Activated naive CD8-positive, alpha-beta T cell treated with anti-CD3 and anti-CD28 coated beads for 36 hours (primary cell): ENCODE measurements at regions not wholly inside any gene's neighbourhood (a gene's known extent, or its start where the extent isn't known, plus 50 kb on each side); places are given as distances from the start of the nearest gene placed in this dataset.

Experiments used
- DNase-seq: peaks from one replicate; pipeline ENCODE4 v3.0.0; 2021
- H3K27ac Mint-ChIP-seq: one replicate; pipeline ENCODE4 v1.8.0; 2022; ENCODE audit warnings: mild to moderate bottlenecking, moderate library complexity, mixed read lengths
- H3K27me3 Mint-ChIP-seq: one replicate; pipeline ENCODE4 v1.8.0; 2022; ENCODE audit warnings: mild to moderate bottlenecking, mixed read lengths
- H3K36me3 Mint-ChIP-seq: one replicate; pipeline ENCODE4 v1.8.0; 2021; ENCODE audit warnings: mild to moderate bottlenecking, mixed read lengths
- H3K4me1 Mint-ChIP-seq: one replicate; pipeline ENCODE4 v1.8.0; 2021; ENCODE audit warnings: mixed read lengths
- H3K4me3 Mint-ChIP-seq: one replicate; pipeline ENCODE4 v1.8.0; 2022; ENCODE audit warnings: mild to moderate bottlenecking, moderate library complexity, mixed read lengths
- H3K9me3 Mint-ChIP-seq: one replicate; pipeline ENCODE4 v1.8.0; 2022; ENCODE audit warnings: mixed read lengths

DNA sequence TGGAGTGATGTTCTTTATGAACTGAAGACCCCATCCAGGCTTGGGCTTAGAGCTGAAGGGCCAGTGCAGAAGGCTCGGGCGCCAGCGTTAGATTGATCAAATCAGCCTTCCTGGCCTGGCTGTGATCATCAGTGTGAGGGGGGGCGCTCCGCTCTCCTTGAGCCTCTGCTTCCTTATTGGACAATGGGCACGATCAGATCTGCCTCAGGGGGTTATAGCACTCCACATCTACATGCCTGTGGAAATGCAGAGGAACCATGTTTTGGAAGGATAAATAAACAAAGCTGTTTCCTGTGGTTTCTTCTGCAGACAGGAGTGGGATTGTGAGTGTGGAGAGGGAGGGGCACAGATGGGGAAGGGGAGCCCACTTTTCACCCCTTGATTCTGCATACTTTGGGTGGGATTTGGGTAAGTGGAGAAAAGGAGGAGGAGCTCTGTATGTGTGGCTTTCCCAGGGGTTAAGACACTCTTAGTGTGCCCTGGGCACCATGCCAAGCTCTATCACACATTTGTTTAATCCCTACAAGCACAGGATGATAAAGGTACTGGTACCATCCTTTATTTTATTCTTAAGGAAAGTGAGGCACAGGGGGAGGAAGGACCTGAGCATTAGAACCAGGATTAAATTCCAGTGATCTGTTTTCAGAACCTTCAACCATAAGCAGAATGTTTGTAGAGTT lies 150.5 kb downstream of the EN1 start:
- Mint-ChIP-seq H3K36me3 (no peaks in the 10 kb centered on the region), H3K4me3 (no peak overlapping the region), H3K4me1 (no peaks in the 10 kb centered on the region), H3K27ac (no peak overlapping the region), H3K27me3 (peaks cover 18% of the 10 kb centered on the region), H3K9me3 (peaks cover 4% of the 10 kb centered on the region)
- DNase-seq: no peak

DNA sequence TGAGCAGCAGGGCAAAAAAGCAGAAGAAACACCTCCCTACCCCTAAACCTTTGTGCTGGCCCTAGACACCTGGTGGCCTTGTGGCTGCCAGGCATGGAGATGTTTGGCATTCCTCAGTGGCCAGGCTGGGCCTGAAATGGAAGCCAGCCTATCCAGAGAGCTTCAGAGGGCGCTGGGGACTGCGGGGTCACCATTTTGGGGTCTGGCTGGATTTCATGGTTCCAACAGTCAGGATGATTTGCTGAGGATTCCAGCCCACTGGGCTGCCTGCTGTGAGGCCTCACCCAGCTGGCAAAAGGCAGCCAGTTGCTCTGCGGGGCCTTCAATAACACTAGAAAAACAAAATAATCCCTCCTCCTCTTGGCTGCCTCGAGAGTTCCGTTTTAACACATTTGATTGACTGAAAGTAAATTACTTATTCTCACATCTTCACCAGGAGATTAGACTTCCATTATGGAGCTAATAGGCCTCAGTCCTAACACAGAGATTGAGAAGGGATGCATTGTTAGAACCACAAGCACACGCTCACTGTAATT lies 154.1 kb downstream of the EN1 start:
- H3K36me3 Mint-ChIP-seq: no peaks in the 10 kb centered on the region
- no peak for DNase-seq
- H3K9me3 Mint-ChIP-seq: peaks cover 4% of the 10 kb centered on the region
- H3K4me1 Mint-ChIP-seq: no peaks in the 10 kb centered on the region
- H3K27ac Mint-ChIP-seq: no peak overlapping the region
- H3K27me3 Mint-ChIP-seq: peaks cover 18% of the 10 kb centered on the region
- no peak overlapping the region for H3K4me3 Mint-ChIP-seq

DNA sequence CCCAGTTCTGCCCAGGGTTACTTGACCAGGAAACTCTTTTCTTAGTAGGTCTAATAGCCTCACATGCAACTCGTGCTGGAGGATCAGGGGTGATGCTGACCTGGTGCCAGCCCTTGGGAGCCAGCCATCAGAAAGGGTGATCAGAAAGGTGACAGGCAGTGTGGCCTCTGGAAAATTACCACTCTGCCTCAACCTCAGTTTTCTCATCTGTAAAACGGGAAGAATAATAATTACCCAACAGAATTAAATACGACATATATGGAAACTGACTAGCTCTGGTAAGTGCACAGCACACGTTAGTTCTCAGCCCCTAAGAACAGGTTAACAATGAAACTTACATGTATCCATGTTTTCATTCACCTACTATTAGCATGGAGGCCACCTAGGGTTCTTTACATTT lies 157.6 kb downstream of the EN1 start:
- Mint-ChIP-seq H3K9me3 (no peaks in the 10 kb centered on the region), H3K4me1 (no peaks in the 10 kb centered on the region), H3K27ac (no peak overlapping the region), H3K27me3 (peaks cover 12% of the 10 kb centered on the region), H3K36me3 (no peaks in the 10 kb centered on the region), H3K4me3 (no peak overlapping the region)
- no peak for DNase-seq

DNA sequence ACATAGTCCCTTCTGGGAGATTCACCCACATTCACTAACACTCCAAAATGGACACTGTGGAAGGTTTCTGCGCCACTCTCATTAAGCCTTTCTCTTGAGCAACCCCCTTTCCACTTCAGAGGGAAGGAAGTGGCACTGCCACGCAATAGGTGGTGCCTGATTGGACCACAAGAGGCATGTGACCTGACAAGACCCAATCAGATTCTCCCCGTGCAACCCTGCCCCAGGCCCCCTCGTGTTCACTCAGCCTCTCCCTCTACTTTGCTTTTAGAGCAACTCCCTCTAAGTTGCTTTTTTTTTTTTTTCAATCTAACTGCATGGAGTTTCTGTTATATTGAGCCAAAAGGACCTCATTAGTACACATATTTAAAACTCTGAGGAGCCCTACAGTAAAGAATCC lies 158.0 kb downstream of the EN1 start:
- Mint-ChIP-seq H3K27me3 (peaks cover 12% of the 10 kb centered on the region), H3K27ac (no peak overlapping the region), H3K4me1 (no peaks in the 10 kb centered on the region), H3K9me3 (no peaks in the 10 kb centered on the region), H3K4me3 (no peak overlapping the region), H3K36me3 (no peaks in the 10 kb centered on the region)
- DNase-seq: no peak

DNA sequence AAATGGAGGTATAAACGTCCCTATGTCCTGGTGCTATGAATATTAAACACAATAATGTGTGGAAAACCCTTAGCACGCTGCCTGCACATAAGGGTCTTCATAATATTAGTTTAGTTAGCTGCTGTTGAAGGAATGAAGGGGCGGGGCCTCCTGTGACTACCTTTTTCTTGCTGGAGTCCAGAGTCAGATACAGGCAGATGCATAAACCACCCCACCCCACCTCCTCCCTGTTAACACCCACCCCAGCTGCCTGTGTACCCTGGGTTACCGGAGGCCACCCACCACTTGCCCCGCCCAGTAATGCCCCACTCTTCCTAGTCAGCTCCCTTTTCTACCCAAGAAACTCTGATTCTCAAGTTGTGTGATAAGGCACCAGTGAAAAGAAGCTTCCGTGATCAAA lies 158.4 kb downstream of the EN1 start:
- no peak for DNase-seq
- no peak overlapping the region for H3K4me3 Mint-ChIP-seq
- peaks cover 12% of the 10 kb centered on the region for H3K27me3 Mint-ChIP-seq
- no peaks in the 10 kb centered on the region for H3K4me1 Mint-ChIP-seq
- no peaks in the 10 kb centered on the region for H3K36me3 Mint-ChIP-seq
- H3K9me3 Mint-ChIP-seq: no peaks in the 10 kb centered on the region
- H3K27ac Mint-ChIP-seq: no peak overlapping the region

DNA sequence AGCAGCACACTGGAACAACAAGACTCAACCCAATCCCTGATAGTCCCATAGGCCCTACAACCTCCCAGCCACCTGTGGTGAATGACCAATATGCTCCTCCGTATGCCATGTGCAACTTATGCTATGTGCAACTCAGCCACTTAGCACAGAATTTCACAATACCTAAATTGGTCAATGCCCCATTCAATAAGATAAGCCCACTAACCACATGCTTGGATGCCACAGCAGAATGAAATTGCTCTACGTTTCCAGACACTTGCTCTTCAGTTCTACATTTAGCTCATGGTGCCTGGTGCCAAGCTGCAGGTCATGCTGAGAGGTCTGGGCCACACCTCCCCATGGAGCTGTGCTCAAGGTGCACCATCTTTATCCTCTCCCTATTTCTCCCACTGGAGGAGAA lies 159.8 kb downstream of the EN1 start:
- peaks cover 8% of the 10 kb centered on the region for H3K27me3 Mint-ChIP-seq
- no peaks in the 10 kb centered on the region for H3K36me3 Mint-ChIP-seq

DNA sequence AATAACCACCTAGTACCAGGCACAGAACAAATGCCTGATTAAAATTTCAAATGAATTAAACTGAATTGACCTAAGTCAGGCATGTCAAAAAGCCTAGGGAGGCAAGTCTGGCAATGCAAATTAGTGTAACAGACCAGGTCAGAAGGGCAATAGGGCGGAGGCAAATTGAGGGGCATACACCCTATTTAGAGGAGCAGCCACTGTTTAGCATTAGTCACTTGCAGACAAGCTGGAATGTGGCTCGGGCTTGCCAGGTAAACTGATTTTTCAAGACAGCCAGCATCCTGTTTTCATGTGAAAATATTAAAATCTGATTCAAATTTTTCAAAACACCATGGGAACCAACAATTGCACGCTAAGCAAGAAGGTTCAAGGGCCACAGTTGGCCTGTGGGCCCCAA lies 160.3 kb downstream of the EN1 start:
- no peaks in the 10 kb centered on the region for H3K9me3 Mint-ChIP-seq
- H3K4me3 Mint-ChIP-seq: no peak overlapping the region
- no peaks in the 10 kb centered on the region for H3K36me3 Mint-ChIP-seq
- H3K4me1 Mint-ChIP-seq: no peaks in the 10 kb centered on the region
- no peak for DNase-seq
- no peak overlapping the region for H3K27ac Mint-ChIP-seq
- peaks cover 7% of the 10 kb centered on the region for H3K27me3 Mint-ChIP-seq

More for the DNA sequence above, 159.8 kb downstream of the EN1 start:
- H3K9me3 Mint-ChIP-seq: no peaks in the 10 kb centered on the region
- H3K4me3 Mint-ChIP-seq: no peak overlapping the region
- no peak overlapping the region for H3K27ac Mint-ChIP-seq
- no peaks in the 10 kb centered on the region for H3K4me1 Mint-ChIP-seq
- no peak for DNase-seq

DNA sequence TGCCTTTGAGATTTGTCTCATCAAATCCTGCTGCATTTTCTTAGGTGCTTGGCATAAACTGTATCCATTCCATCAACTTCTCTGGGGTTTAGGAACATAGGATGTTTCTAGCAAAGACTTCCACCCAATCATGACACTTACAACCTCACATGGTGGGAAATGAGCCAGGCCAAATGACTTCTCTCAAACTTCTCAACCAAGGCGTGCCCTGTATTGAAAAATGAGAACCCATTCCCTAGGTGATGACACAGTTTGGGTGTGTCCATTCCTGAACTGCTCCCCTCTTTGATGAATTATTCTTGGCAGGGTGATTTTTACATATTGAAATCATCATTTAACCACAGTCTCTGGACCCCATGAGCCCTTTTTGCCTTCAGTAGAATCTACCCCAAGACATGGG lies 161.1 kb downstream of the EN1 start:
- no peak overlapping the region for H3K4me3 Mint-ChIP-seq
- peaks cover 7% of the 10 kb centered on the region for H3K27me3 Mint-ChIP-seq
- H3K4me1 Mint-ChIP-seq: no peaks in the 10 kb centered on the region
- no peaks in the 10 kb centered on the region for H3K9me3 Mint-ChIP-seq
- no peak overlapping the region for H3K27ac Mint-ChIP-seq
- no peaks in the 10 kb centered on the region for H3K36me3 Mint-ChIP-seq
- DNase-seq: no peak

DNA sequence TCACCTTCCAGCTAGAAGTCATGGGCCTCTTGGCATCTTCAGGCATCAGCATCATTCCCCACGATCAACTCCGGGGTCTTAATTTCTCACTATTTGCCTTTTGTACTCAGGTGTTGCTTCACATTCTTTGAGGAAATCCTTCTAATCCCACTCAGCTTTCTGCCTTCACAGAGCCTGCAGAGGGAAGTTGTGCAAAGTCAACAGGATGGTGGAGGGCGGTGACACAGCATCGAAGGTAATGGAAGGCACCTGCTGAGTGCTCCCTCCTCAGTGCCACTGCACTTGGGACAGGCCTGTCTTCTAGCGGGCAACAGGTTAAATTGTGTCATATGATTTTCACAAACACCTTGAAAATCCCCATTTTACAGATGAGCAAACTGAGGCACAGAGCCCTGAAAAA lies 164.0 kb downstream of the EN1 start:
- no peaks in the 10 kb centered on the region for H3K27me3 Mint-ChIP-seq
- no peak overlapping the region for H3K27ac Mint-ChIP-seq
- H3K36me3 Mint-ChIP-seq: no peaks in the 10 kb centered on the region
- H3K4me3 Mint-ChIP-seq: no peak overlapping the region
- no peak for DNase-seq
- H3K9me3 Mint-ChIP-seq: no peaks in the 10 kb centered on the region
- no peaks in the 10 kb centered on the region for H3K4me1 Mint-ChIP-seq

DNA sequence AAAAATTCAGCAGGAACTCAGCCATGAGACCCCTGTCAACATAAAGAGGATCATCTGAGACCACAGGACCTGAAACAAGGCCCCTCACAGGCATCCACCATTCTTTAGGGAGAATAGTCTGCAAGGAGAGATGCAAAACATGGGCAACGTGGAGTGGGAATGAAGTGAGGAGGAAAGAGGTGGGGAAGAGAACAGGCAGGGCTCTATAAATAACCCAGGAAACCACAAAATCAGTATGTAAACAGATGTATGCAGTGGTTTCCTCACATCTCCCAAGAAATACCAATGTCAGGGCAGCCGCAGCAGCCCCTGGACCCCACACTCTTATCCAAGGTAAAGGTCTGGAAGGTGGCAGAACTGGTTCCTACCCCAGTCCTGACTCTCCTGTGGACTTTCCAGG lies 168.5 kb downstream of the EN1 start:
- no peak for DNase-seq
- Mint-ChIP-seq H3K4me3 (no peak overlapping the region), H3K27ac (no peak overlapping the region), H3K27me3 (no peaks in the 10 kb centered on the region), H3K9me3 (no peaks in the 10 kb centered on the region), H3K36me3 (no peaks in the 10 kb centered on the region), H3K4me1 (no peaks in the 10 kb centered on the region)

DNA sequence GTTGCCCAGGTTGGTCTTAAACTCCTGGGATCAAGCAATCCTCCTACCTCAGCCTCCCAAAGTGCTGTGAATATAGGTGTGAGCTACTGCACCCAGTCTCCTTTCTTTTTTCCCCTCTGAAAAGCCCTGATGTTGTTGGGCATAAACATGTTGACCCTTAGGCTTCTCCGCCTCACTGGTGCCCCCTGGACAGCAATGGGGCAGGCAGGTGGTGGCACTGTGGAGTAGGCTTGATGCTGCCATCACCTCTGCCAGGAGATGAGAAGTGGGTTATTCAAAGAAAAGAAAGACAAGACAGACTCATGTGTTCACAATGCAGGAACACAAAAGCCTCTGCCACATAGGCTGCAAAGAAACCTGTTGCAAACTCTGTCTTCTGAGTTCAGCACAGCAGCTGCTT lies 169.9 kb downstream of the EN1 start:
- no peak for DNase-seq
- Mint-ChIP-seq H3K36me3 (no peaks in the 10 kb centered on the region), H3K4me1 (no peaks in the 10 kb centered on the region), H3K27me3 (no peaks in the 10 kb centered on the region), H3K4me3 (no peak overlapping the region), H3K27ac (no peak overlapping the region), H3K9me3 (no peaks in the 10 kb centered on the region)

DNA sequence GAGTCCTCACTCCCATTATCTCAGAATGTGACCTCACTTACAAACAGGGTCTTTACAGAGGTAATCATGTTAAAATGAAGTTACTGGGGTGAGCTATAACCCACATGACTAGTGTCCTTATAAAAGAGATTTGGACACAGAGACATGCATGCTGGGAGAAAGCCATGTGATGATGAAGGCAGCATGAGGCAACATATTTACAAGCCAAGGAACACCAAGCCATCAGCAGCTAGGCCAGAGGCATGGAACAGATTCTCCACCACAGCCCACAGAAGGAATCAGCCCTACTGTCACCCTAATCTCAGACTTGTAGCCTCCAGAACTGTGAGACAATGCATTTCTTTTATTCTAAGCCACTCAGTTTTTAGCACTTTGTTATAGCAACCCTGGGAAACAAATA lies 171.9 kb downstream of the EN1 start:
- Mint-ChIP-seq H3K27me3 (no peaks in the 10 kb centered on the region), H3K27ac (no peak overlapping the region), H3K4me3 (no peak overlapping the region), H3K36me3 (no peaks in the 10 kb centered on the region), H3K4me1 (no peaks in the 10 kb centered on the region), H3K9me3 (no peaks in the 10 kb centered on the region)
- no peak for DNase-seq

DNA sequence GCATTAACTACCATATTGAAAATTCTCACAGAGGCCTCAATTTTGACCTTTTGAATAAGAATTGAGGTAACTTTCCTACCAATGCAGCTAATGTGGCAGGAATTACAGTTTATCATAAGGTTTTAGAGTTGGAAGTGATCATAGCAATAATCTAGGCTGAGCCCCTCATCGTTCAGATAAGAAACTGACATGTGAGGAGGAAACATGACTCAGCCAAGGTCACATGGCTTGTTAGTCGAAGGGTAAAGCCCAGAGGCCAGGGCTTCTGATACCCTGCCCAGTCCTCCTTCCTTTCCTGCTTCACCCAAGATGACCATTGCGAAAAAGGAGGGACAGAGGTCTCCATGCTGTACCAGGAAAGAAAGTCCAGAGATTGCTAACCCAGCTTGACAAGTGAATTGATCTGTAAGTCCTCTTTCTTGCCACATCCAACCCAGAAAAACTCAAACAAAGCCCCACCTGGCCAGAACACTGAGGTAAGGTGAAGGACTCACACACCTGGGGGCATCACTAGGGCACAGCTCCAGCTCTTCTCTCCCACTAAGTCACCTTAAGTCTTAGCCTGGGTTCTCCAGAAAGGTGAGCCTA lies 174.8 kb downstream of the EN1 start:
- Mint-ChIP-seq H3K27me3 (no peaks in the 10 kb centered on the region), H3K9me3 (no peaks in the 10 kb centered on the region), H3K27ac (no peak overlapping the region), H3K4me1 (no peaks in the 10 kb centered on the region), H3K36me3 (no peaks in the 10 kb centered on the region), H3K4me3 (no peak overlapping the region)
- DNase-seq: no peak

DNA sequence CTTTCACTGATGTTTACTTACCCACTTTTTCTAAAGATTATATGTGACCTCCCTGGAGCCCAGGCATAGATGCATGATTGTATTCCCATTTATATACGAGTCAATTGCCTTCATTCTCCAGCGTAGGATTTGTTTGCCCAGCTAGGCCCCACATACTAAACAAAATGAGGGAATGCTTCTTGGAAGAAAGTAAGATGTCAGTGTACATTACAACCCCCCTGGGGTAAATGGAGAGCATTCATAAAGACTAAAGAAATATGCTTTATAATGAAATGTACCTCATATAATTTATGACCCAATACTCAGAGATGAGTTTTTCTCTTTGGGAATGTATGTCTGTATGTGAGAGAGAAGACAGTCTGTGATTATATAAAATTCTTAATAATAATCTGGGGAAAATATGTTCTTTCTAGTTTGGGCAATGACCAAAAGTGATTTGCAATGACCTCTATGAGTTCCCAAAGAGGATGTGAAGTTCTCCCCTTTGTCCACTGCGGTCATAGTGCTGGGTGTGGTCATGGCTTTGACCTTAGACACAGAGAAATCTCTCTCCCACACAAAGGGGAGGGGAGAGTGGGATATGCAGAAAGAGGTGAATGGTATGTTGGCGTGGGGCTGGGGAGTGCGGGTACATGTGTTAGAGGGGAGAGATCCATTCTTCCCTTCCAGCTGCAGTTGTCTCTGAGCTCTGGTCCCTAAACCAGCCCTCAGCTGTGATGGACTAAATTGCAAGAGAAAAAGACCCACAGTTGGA lies 175.6 kb downstream of the EN1 start:
- Mint-ChIP-seq H3K27me3 (no peaks in the 10 kb centered on the region), H3K4me3 (no peak overlapping the region), H3K27ac (no peak overlapping the region), H3K9me3 (no peaks in the 10 kb centered on the region), H3K4me1 (no peaks in the 10 kb centered on the region), H3K36me3 (no peaks in the 10 kb centered on the region)
- DNase-seq: no peak

DNA sequence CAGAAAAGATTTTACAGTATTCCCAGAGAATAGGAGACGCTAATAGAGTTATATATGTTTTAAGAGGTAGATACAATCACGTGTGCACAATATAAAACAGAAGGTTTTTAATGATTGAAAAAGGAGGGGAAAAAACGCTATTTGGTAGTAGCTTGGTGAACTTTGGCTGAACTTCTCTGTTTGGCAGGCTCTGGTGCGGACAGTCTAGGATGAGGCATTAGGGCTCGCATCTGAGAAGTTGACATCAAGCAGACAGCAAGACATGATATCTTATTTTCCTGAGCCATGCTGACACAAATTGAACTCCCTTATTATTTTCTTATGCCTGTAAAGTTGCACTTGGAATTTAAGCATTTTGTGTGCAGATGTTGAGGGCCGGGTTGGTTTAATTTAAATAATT lies 176.6 kb downstream of the EN1 start:
- DNase-seq: no peak
- Mint-ChIP-seq H3K9me3 (no peaks in the 10 kb centered on the region), H3K4me3 (no peak overlapping the region), H3K27ac (no peak overlapping the region), H3K27me3 (no peaks in the 10 kb centered on the region), H3K36me3 (no peaks in the 10 kb centered on the region), H3K4me1 (no peaks in the 10 kb centered on the region)

DNA sequence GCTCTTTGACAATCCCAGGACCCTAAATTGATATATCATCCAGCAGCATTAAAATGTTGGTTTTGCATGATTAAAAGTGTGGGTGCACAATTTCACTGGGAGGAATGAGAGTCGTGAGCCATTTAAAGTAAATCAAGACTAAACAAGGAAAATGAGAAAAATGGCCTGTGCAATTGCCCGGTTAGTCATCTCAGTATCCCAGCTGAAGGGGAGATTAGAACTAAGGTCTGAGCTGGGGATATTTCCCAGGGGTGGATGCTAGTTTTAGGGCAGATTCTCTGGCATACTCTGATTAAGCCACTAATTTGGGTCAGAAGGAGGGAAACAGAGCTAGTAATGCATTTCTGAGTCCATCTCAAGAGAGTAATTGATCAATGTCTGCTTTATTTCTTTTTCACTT lies 177.2 kb downstream of the EN1 start:
- Mint-ChIP-seq H3K27me3 (no peaks in the 10 kb centered on the region), H3K27ac (no peak overlapping the region), H3K4me3 (no peak overlapping the region), H3K36me3 (no peaks in the 10 kb centered on the region), H3K4me1 (no peaks in the 10 kb centered on the region), H3K9me3 (no peaks in the 10 kb centered on the region)
- DNase-seq: no peak
